ENCODE measurements at regions not wholly inside any gene's neighbourhood (a gene's known extent, or its start where the extent isn't known, plus 50 kb on each side); places are given as distances from the start of the nearest gene placed in this dataset.

DNA sequence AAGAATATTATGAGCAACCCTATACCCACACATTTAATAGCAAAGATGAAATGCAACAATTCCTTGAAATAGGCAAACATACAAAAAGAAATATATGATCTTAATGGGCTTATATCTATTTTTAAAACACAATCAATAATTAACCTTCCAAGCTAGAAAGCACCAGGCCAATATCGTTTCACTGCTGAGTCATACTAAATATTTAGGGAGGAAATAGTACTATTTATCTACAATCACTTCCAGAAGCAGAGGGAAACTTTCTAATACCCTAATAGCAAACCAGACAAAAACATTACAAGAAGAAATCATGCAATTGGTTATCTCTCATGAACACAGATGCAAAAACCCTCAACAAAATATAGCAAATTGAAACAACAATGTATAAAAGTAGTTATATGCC lies 207.8 kb downstream of the MTHFS start:
- no peak overlapping the region for H3K23ac ChIP-seq (ENCODE audit: insufficient read length)
- no peaks in the 10 kb centered on the region for H3K9me3 ChIP-seq (ENCODE audit: insufficient read depth in 2 of 2, low read depth in 1 of 2, low read length in 1 of 2)
- H2AFZ ChIP-seq (ENCODE audit: low read length) = no peak overlapping the region
- no peak overlapping the region for H2BK20ac ChIP-seq (ENCODE audit: low read length)
- FAIRE-seq (no peak), DNase-seq (ENCODE audit: low read depth in 1 of 2, low spot score in 2 of 2) (no peak)
- H3K56ac ChIP-seq (replicated peaks; ENCODE audit: insufficient read length, low read depth, low read length) = no peak overlapping the region
- no peaks in the 10 kb centered on the region for H3K79me2 ChIP-seq (ENCODE audit: control insufficient read depth in 1 of 2, insufficient read depth in 2 of 2, low read length in 2 of 2)
- no peak overlapping the region for H2BK12ac ChIP-seq (ENCODE audit: low read depth, low read length)
- H2AK5ac ChIP-seq (ENCODE audit: low read depth, low read length) = no peak overlapping the region
- H3K4me1 ChIP-seq (replicated peaks in 1 of 4; ENCODE audit: control insufficient read depth in 3 of 4, insufficient read depth in 4 of 4, low read length in 3 of 4) = no peaks in the 10 kb centered on the region
- no peak overlapping the region for H2BK5ac ChIP-seq (ENCODE audit: low read depth, low read length)
- H3K27ac ChIP-seq (ENCODE audit: low read depth, low read length) = no peak overlapping the region
- no peak overlapping the region for H3K9ac ChIP-seq (replicated peaks in 1 of 4; ENCODE audit: extremely low read depth in 1 of 4, low read depth in 3 of 4, low read length in 3 of 4)
- H2BK120ac ChIP-seq (replicated peaks; ENCODE audit: low read depth, low read length) = no peak overlapping the region
- H3K14ac ChIP-seq (ENCODE audit: insufficient read length) = no peak overlapping the region
- H3K4me2 ChIP-seq (ENCODE audit: insufficient read depth in 1 of 2, low read depth in 2 of 2, low read length in 2 of 2) = no peak overlapping the region
- H4K20me1 ChIP-seq (replicated peaks in 1 of 2; ENCODE audit: control insufficient read depth in 1 of 2, insufficient read depth in 2 of 2, low read length in 2 of 2) = no peaks in the 10 kb centered on the region
- ChIA-PET POLR2A (ENCODE audit: partially characterized antibody) (no interaction called here), CTCF (ENCODE audit: partially characterized antibody) (interaction anchor here (1.1 to 2.1 kb wide), 2 partner anchors 13 to 161 kb away, joined by 4 to 8 read pairs; no protein-coding TSS in a partner anchor)
- no peaks in the 10 kb centered on the region for H3K36me3 ChIP-seq (ENCODE audit: control insufficient read depth in 2 of 4, insufficient read depth in 4 of 4, low read length in 3 of 4)
- H4K8ac ChIP-seq (ENCODE audit: extremely low read depth, insufficient read depth, low read length) = no peak overlapping the region
- no peaks in the 10 kb centered on the region for H3K79me1 ChIP-seq (ENCODE audit: low read depth, low read length)
- no peak overlapping the region for H3K4me3 ChIP-seq (ENCODE audit: extremely low read depth in 1 of 4, insufficient read depth in 2 of 4, low read depth in 3 of 4, low read length in 4 of 4)
- H3K27me3 ChIP-seq (replicated peaks in 1 of 4; ENCODE audit: control insufficient read depth in 3 of 4, extremely low read depth in 1 of 4, insufficient read depth in 3 of 4, low read length in 3 of 4) = no peaks in the 10 kb centered on the region
- H4K91ac ChIP-seq (replicated peaks; ENCODE audit: insufficient read length, low read length) = no peak overlapping the region
- no peak overlapping the region for H2BK15ac ChIP-seq (ENCODE audit: low read length)
- 86% methylated on average over 1 of the region's 1 CpG; no CpG with 5 or more reads in 1 of the 2 experiments for WGBS, 2 experiments (ENCODE audit: extremely low coverage in 1 of 2, insufficient coverage in 1 of 2, insufficient read length in 1 of 2, insufficient replicate concordance in 2 of 2, low coverage in 1 of 2, low lambda C conversion rate in 2 of 2, missing lambda C conversion rate in 1 of 2)
- no peak overlapping the region for H3K18ac ChIP-seq (ENCODE audit: extremely low read depth, low read length)
- H3K23me2 ChIP-seq (ENCODE audit: low read depth, low read length) = no peaks in the 10 kb centered on the region
- H4K5ac ChIP-seq (ENCODE audit: insufficient read length, low read depth, low read length) = no peak overlapping the region
- no peak overlapping the region for H3K4ac ChIP-seq (replicated peaks; ENCODE audit: insufficient read length, low read depth, low read length)
- TF ChIP-seq CBX8 (IDR thresholded peaks at IDR 0.05; ENCODE audit: borderline replicate concordance, low read depth, low read length) = no peak
- no peak for TF ChIP-seq JUND (IDR thresholded peaks at IDR 0.05; ENCODE audit: low read length)
- no peak for TF ChIP-seq SP2 (IDR thresholded peaks at IDR 0.05; ENCODE audit: low read length)
- TF ChIP-seq JUN (IDR thresholded peaks at IDR 0.05; ENCODE audit: low read depth, low read length) = no peak
- TF ChIP-seq, protein P1, sequence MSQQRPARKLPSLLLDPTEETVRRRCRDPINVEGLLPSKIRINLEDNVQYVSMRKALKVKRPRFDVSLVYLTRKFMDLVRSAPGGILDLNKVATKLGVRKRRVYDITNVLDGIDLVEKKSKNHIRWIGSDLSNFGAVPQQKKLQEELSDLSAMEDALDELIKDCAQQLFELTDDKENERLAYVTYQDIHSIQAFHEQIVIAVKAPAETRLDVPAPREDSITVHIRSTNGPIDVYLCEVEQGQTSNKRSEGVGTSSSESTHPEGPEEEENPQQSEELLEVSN (IDR thresholded peaks at IDR 0.05) = no peak
- TF ChIP-seq SIN3A (conservative IDR thresholded peaks at IDR 0.05 in 1 of 2, IDR thresholded peaks at IDR 0.05 in 1 of 2; ENCODE audit: low read depth in 1 of 2, low read length in 2 of 2) = no peak
- TF ChIP-seq, protein P2, sequence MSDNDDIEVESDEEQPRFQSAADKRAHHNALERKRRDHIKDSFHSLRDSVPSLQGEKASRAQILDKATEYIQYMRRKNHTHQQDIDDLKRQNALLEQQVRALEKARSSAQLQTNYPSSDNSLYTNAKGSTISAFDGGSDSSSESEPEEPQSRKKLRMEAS (IDR thresholded peaks at IDR 0.05) = no peak
- no peak for TF ChIP-seq CHD1 (IDR thresholded peaks at IDR 0.05; ENCODE audit: low read depth, low read length)
- no peak for TF ChIP-seq YY1 (IDR thresholded peaks at IDR 0.05; ENCODE audit: low read depth, low read length)
- TF ChIP-seq TEAD4 (IDR thresholded peaks at IDR 0.05; ENCODE audit: low read depth, low read length) = no peak
- TF ChIP-seq, protein P3, sequence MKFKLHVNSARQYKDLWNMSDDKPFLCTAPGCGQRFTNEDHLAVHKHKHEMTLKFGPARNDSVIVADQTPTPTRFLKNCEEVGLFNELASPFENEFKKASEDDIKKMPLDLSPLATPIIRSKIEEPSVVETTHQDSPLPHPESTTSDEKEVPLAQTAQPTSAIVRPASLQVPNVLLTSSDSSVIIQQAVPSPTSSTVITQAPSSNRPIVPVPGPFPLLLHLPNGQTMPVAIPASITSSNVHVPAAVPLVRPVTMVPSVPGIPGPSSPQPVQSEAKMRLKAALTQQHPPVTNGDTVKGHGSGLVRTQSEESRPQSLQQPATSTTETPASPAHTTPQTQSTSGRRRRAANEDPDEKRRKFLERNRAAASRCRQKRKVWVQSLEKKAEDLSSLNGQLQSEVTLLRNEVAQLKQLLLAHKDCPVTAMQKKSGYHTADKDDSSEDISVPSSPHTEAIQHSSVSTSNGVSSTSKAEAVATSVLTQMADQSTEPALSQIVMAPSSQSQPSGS (IDR thresholded peaks at IDR 0.05; ENCODE audit: low read length) = no peak
- TF ChIP-seq RFX5 (IDR thresholded peaks at IDR 0.05; ENCODE audit: borderline replicate concordance, low read depth, low read length) = no peak
- TF ChIP-seq NRF1 (IDR thresholded peaks at IDR 0.05; ENCODE audit: low read depth, low read length) = no peak

Data from H1 (cell line).